HL-60 (cell line): ENCODE measurements at regions not wholly inside any gene's neighbourhood (a gene's known extent, or its start where the extent isn't known, plus 50 kb on each side); places are given as distances from the start of the nearest gene placed in this dataset.
"Not testable (repeated sequence)": the region's sequence is repeated elsewhere in the genome, so short reads cannot be mapped to it uniquely, and the experiment has no call there.

Experiments used
- DNase-seq, 2 experiments: peaks; one replicate each; pipeline ENCODE4 v3.0.0-alpha.2; 2010 to 2020; ENCODE audit warnings: low read depth in 1 of 2, low spot score in 1 of 2
- H3K27ac ChIP-seq: fragments of 250-450 bp; sonication (Bioruptor Pico); replicated peaks from 2 replicates; pipeline ENCODE4 v1.5.1; 2020; ENCODE audit warnings: mild to moderate bottlenecking, moderate library complexity
- H3K27me3 ChIP-seq: fragments of 250-450 bp; sonication (Bioruptor Pico); 2 replicates; pipeline ENCODE4 v1.5.1; 2021; ENCODE audit warnings: mild to moderate bottlenecking, moderate library complexity; ENCODE audit not compliant: insufficient read depth, poor library complexity, severe bottlenecking
- H3K4me3 ChIP-seq: replicated peaks from 2 replicates; pipeline ENCODE4 v1.5.1; 2011; ENCODE audit warnings: mild to moderate bottlenecking, control low read depth, low read length; ENCODE audit not compliant: insufficient read depth
- GABPA ChIP-seq: IDR thresholded peaks from 2 replicates; pipeline ENCODE4 v1.6.1; 2012; ENCODE audit warnings: low read depth
- POLR2AphosphoS5 ChIP-seq: IDR thresholded peaks from 2 replicates; pipeline ENCODE4 v1.6.1; 2012; ENCODE audit warnings: low read depth
- SPI1 ChIP-seq: IDR thresholded peaks from 2 replicates; pipeline ENCODE4 v1.6.1; 2012; ENCODE audit warnings: low read depth, mild to moderate bottlenecking, borderline replicate concordance
- TF ChIP-seq, protein P1 (sequence below): IDR thresholded peaks from one replicate; pipeline ENCODE4 v1.5.1; 2011; ENCODE audit warnings: low read length, control low read depth, inconsistent platforms; ENCODE audit not compliant: insufficient read depth
- TF ChIP-seq, protein P2 (sequence below): IDR thresholded peaks from 2 replicates; pipeline ENCODE4 v1.6.1; 2012; ENCODE audit warnings: low read depth; ENCODE audit not compliant: insufficient replicate concordance

DNA sequence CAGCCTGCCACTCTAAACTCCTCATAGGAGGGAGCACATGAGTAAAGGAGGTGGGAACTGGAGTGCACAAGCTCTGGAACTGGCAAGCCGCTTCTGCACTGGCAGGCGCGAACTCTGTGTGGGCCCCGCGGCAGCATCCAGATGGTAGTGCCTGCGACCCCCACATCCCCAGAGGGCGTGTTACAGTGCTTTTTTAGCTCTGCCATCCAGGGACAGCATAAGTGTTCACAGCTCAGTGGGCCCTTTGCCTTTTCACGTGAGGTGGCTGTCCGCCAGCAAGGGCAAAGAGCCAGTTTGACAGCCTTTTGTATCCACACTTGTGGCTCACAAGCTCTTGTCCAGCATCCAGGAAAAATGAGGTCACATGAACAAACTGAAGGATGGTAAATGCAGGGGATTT is 581.6 kb upstream of the DIAPH2 start:
- no peak for DNase-seq
- Histone ChIP-seq H3K27ac (no peak overlapping the region), H3K4me3 (no peak overlapping the region), H3K27me3 (no peaks in the 10 kb centered on the region)
- no peak for TF ChIP-seq GABPA
- no peak for TF ChIP-seq POLR2AphosphoS5
- TF ChIP-seq SPI1, result no peak
- TF ChIP-seq, protein P1, sequence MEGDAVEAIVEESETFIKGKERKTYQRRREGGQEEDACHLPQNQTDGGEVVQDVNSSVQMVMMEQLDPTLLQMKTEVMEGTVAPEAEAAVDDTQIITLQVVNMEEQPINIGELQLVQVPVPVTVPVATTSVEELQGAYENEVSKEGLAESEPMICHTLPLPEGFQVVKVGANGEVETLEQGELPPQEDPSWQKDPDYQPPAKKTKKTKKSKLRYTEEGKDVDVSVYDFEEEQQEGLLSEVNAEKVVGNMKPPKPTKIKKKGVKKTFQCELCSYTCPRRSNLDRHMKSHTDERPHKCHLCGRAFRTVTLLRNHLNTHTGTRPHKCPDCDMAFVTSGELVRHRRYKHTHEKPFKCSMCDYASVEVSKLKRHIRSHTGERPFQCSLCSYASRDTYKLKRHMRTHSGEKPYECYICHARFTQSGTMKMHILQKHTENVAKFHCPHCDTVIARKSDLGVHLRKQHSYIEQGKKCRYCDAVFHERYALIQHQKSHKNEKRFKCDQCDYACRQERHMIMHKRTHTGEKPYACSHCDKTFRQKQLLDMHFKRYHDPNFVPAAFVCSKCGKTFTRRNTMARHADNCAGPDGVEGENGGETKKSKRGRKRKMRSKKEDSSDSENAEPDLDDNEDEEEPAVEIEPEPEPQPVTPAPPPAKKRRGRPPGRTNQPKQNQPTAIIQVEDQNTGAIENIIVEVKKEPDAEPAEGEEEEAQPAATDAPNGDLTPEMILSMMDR, result no peak
- TF ChIP-seq, protein P2, sequence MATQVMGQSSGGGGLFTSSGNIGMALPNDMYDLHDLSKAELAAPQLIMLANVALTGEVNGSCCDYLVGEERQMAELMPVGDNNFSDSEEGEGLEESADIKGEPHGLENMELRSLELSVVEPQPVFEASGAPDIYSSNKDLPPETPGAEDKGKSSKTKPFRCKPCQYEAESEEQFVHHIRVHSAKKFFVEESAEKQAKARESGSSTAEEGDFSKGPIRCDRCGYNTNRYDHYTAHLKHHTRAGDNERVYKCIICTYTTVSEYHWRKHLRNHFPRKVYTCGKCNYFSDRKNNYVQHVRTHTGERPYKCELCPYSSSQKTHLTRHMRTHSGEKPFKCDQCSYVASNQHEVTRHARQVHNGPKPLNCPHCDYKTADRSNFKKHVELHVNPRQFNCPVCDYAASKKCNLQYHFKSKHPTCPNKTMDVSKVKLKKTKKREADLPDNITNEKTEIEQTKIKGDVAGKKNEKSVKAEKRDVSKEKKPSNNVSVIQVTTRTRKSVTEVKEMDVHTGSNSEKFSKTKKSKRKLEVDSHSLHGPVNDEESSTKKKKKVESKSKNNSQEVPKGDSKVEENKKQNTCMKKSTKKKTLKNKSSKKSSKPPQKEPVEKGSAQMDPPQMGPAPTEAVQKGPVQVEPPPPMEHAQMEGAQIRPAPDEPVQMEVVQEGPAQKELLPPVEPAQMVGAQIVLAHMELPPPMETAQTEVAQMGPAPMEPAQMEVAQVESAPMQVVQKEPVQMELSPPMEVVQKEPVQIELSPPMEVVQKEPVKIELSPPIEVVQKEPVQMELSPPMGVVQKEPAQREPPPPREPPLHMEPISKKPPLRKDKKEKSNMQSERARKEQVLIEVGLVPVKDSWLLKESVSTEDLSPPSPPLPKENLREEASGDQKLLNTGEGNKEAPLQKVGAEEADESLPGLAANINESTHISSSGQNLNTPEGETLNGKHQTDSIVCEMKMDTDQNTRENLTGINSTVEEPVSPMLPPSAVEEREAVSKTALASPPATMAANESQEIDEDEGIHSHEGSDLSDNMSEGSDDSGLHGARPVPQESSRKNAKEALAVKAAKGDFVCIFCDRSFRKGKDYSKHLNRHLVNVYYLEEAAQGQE, result no peak

DNA sequence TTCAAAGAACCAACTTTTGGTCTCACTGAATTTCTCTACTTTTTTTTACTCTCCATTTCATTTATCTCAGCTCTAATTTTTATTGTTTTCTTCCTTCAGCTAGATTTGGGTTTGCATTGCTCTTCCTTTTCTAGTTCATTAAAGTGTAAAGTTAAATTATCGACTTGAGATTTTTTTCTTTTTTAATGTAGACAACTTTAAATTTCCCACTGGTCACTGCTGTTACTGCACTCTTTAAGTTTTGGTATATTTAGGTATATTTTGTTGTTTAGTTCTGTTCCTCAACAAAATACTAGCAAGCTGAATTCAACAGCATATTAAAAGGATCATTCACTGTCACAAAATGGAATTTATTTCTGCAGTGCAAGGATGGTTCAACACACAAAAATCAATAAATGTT is 572.0 kb upstream of the DIAPH2 start:
- Histone ChIP-seq H3K4me3 (no peak overlapping the region), H3K27ac (no peak overlapping the region), H3K27me3 (no peaks in the 10 kb centered on the region)
- no peak for DNase-seq
- TF ChIP-seq GABPA, result no peak
- no peak for TF ChIP-seq SPI1
- no peak for TF ChIP-seq POLR2AphosphoS5
- TF ChIP-seq, protein P2, result no peak
- TF ChIP-seq, protein P1, result no peak

DNA sequence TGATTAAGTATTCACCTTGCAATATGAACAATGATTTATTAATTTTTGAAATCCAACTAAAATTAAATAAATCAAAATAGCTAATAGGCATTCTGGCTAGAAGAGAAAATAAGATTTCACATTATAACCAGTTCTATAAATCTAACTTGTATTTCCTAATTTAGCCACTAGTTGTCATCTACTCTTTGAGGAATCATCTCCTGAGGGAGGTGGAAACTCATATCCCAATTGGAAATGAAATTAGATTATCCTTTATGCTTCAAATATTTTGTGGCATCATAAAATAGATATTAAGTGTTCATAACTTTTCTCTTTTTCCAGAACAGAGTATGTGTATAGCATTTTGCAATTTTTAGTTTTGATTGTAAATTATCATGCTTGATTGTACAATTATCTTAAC is 558.5 kb upstream of the DIAPH2 start:
- DNase-seq, result no peak
- Histone ChIP-seq H3K4me3 (no peak overlapping the region), H3K27ac (no peak overlapping the region), H3K27me3 (no peaks in the 10 kb centered on the region)
- TF ChIP-seq, protein P2, result no peak
- no peak for TF ChIP-seq SPI1

DNA sequence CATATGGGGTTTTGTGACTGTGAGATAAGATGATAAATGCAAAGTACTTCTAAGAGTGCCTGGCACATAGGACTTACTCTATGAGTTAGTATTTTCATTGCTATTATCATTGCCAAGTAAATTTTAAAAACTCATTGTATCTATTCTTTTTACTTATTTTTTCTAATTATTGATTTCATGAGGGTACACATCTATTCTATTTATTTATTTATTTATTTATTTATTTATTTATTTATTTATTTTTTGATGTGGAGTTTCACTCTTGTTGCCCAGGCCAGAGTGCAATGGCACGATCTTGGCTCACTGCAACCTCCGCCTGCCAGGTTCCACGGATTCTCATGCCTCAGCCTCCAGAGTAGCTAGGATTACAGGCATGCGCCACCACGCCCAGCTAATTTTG is 556.6 kb upstream of the DIAPH2 start:
- not testable (repeated sequence) for DNase-seq, H3K4me3 ChIP-seq, H3K27ac ChIP-seq, H3K27me3 ChIP-seq
